Right lobe of liver (tissue), 4 donors: ENCODE measurements at regions not wholly inside any gene's neighbourhood (a gene's known extent, or its start where the extent isn't known, plus 50 kb on each side); places are given as distances from the start of the nearest gene placed in this dataset.

Experiments used
- CTCF ChIP-seq, 4 donors: fragments of 200-600 bp in 3 of 4; fragments of 450-650 bp in 1 of 4; IDR thresholded peaks; one replicate each; pipeline versions ENCODE4 v1.5.1 to v1.8.0; 2016 to 2022; ENCODE audit warnings: antibody characterized with exemption in 4 of 4, mild to moderate bottlenecking in 2 of 4
- POLR2A ChIP-seq: fragments of 450-650 bp; IDR thresholded peaks from one replicate; pipeline ENCODE4 v1.6.1; 2017; ENCODE audit warnings: antibody characterized with exemption, mild to moderate bottlenecking
- donor health status: DM: no; HTN: no; CAD: no.
- donor health status: DM: no; HTN: no; CAD: no.
- donor health status: DM: no; HTN: yes; CAD: no.

- TF ChIP-seq CTCF (IDR thresholded peaks at IDR 0.05), result no peak
- TF ChIP-seq POLR2A, result no peak
Measured at GRCh38 chr6:44528716-44529115, 141.2 kb downstream of the CDC5L start.
